ENCODE measurements at regions not wholly inside any gene's neighbourhood (a gene's known extent, or its start where the extent isn't known, plus 50 kb on each side); places are given as distances from the start of the nearest gene placed in this dataset.

- TF ChIP-seq ZNF592 (IDR thresholded peaks at IDR 0.05), result no peak
- peak; percentile 19; the same call in 1 of the 2 replicates for TF ChIP-seq ATF2 (IDR thresholded peaks at IDR 0.05; ENCODE audit: low read length)
- peak; percentile 16; the same call in 1 of the 2 replicates for TF ChIP-seq MAX (IDR thresholded peaks at IDR 0.05; ENCODE audit: low read depth, low read length)
- TF ChIP-seq SKIL (IDR thresholded peaks at IDR 0.05; ENCODE audit: low read depth, poor library complexity, severe bottlenecking), result peak; percentile 56
- TF ChIP-seq BHLHE40 (IDR thresholded peaks at IDR 0.05; ENCODE audit: borderline replicate concordance in 1 of 2, low read depth in 2 of 2, low read length in 1 of 2), result peak; percentile 38 to 39; a peak in 2 of 4 replicates
- TF ChIP-seq SUZ12 (IDR thresholded peaks at IDR 0.05; ENCODE audit: unreplicated experiment), result no peak
- no peak for TF ChIP-seq IRF5 (IDR thresholded peaks at IDR 0.05; ENCODE audit: borderline replicate concordance)
- TF ChIP-seq DPF2 (IDR thresholded peaks at IDR 0.05), result no peak
- no peak for TF ChIP-seq HCFC1 (IDR thresholded peaks at IDR 0.05; ENCODE audit: low read length)
- peak; percentile 43; the same call in 1 of the 2 replicates for TF ChIP-seq NBN (IDR thresholded peaks at IDR 0.05)
- TF ChIP-seq MXI1 (IDR thresholded peaks at IDR 0.05; ENCODE audit: low read depth, low read length), result no peak
- no peak for TF ChIP-seq NFYA (IDR thresholded peaks at IDR 0.05; ENCODE audit: borderline replicate concordance, low read depth, low read length)
- no peak for TF ChIP-seq USF2 (IDR thresholded peaks at IDR 0.05; ENCODE audit: borderline replicate concordance, low read depth, low read length)
- no peak for TF ChIP-seq HDAC2 (IDR thresholded peaks at IDR 0.05)
- TF ChIP-seq ETV6 (conservative IDR thresholded peaks at IDR 0.05 in 1 of 2, IDR thresholded peaks at IDR 0.05 in 1 of 2; ENCODE audit: borderline replicate concordance in 1 of 2, low read depth in 1 of 2), result no peak
- no peak for TF ChIP-seq GABPA (IDR thresholded peaks at IDR 0.05; ENCODE audit: low read depth)
- no peak for TF ChIP-seq PML (IDR thresholded peaks at IDR 0.05; ENCODE audit: low read length)
- TF ChIP-seq ATF7 (IDR thresholded peaks at IDR 0.05; ENCODE audit: low read depth), result peak; percentile 95
- TF ChIP-seq TCF12 (IDR thresholded peaks at IDR 0.05; ENCODE audit: low read depth, low read length), result no peak
- TF ChIP-seq SIN3A (IDR thresholded peaks at IDR 0.05; ENCODE audit: low read depth, low read length), result no peak
- TF ChIP-seq MTA2 (IDR thresholded peaks at IDR 0.05; ENCODE audit: low read depth), result peak; percentile 79
- TF ChIP-seq TBL1XR1 (IDR thresholded peaks at IDR 0.05; ENCODE audit: low read depth, low read length), result 0 out of 2 replicates have a peak, but pooled peaks have one; percentile 58
Measured at GRCh38 chr7:40965774-40966173, 737.1 kb downstream of the INHBA start (continued).

Measured in GM12878 (cell line).